ENCODE measurements at regions not wholly inside any gene's neighbourhood (a gene's known extent, or its start where the extent isn't known, plus 50 kb on each side); places are given as distances from the start of the nearest gene placed in this dataset.

- intact Hi-C loops (cut with DNase I; ENCODE audit: low total_unique reads) = no loop called here
- TF ChIP-seq POLR2A (IDR thresholded peaks at IDR 0.05) (no peak), CTCF (IDR thresholded peaks at IDR 0.05) (no peak)
Observed at GRCh38 chr13:105445796-105446195, 1089.7 kb downstream of the EFNB2 start.

DNA sequence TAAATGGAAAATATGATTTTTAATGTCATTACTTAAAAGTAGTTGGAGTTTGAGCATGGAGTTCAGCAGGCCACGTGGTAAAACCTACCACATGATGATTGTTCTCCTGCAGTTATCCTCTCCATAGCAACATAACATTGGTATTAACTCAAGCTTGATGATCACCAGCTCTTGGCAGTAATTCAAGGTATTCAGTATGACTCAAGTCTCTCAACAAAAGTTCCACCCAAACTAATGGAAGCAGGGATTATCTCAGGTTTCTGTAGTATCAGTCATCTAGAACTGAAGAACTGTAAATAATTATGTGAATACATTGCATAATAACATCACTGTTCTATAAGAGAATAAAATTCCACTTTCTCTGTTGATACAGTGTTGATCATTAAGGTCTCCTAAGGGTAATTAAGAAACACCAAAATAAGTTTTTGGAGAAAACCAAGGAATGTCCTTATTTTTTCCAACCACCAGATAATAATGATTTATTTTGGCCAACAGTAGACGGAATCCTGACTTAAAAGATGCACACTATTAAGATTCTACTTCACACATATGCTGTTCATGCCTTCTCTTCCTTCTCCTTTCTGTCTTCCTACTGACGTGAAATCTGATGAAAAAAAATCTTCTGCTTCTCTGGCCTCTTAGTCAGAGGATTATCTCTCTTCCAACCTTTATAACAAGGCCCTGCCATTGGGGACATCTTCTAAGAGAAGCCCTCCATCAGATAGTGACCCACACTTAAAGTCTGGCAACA is 1092.3 kb downstream of the EFNB2 start:
- H3K27ac ChIP-seq = no peak overlapping the region
- TF ChIP-seq POLR2A (IDR thresholded peaks at IDR 0.05) = no peak
- TF ChIP-seq CTCF (IDR thresholded peaks at IDR 0.05) = no peak
- intact Hi-C loops (cut with DNase I; ENCODE audit: low total_unique reads) = no loop called here
- WGBS, 2 donors = 60 to 65% methylated on average over 3 of the region's 3 CpGs
- no peaks in the 10 kb centered on the region for H3K36me3 ChIP-seq (ENCODE audit: low read depth, missing control alignments)
- H3K9me3 ChIP-seq = no peaks in the 10 kb centered on the region
- H3K27me3 ChIP-seq = no peaks in the 10 kb centered on the region
- no peak overlapping the region for H3K4me3 ChIP-seq
- H3K4me1 ChIP-seq = no peaks in the 10 kb centered on the region
- no peak for DNase-seq

More at GRCh38 chr13:105445796-105446195, 1089.7 kb downstream of the EFNB2 start:
- no peak overlapping the region for H3K27ac ChIP-seq
- DNase-seq = no peak
- no peaks in the 10 kb centered on the region for H3K9me3 ChIP-seq
- no peaks in the 10 kb centered on the region for H3K4me1 ChIP-seq
- no peaks in the 10 kb centered on the region for H3K27me3 ChIP-seq
- H3K4me3 ChIP-seq = no peak overlapping the region
- no peaks in the 10 kb centered on the region for H3K36me3 ChIP-seq (ENCODE audit: low read depth, missing control alignments)
- WGBS, 2 donors = 53 to 66% methylated on average over 4 of the region's 4 CpGs

GRCh38 chr13:105442040-105442439 is 1093.4 kb downstream of the EFNB2 start:
- H3K27ac ChIP-seq = no peak overlapping the region

DNA sequence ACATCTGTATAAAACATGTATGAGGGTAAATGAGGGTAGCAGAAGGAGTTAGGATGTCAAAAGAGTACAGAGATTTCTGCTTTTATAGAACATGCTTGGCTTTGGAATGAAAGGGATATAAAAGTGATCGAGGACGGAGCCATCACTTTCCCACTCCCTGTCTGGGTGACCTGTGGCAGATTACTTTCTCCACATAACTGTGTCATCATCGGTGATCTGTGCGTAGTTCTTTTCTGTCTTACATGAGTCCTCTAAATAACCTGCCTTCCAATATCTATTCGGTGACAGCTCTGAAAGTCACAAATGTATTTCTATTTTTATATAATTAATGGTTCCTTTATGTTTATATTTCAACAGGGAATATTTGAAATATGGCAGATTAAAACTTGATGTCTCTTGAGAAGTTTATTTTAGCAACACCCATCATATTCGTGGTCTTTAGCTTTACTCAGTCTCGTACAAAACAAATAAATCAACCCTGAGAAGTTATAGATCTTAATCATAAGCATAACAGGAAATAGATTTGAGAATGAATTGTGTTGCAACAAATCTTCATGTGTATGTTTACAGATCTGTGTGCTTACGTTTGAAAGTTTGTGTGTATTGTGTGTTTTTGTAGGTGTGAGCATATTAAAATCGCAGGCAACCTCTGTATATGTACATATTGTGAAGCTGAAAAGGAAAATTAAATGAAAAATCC is 1094.3 kb downstream of the EFNB2 start:
- intact Hi-C loops (cut with DNase I; ENCODE audit: low total_unique reads) = no loop called here
- TF ChIP-seq POLR2A (IDR thresholded peaks at IDR 0.05) = no peak
- no peak for TF ChIP-seq CTCF (IDR thresholded peaks at IDR 0.05)
- H3K27ac ChIP-seq = no peak overlapping the region

More at GRCh38 chr13:105442040-105442439, 1093.4 kb downstream of the EFNB2 start:
- no peak for DNase-seq
- intact Hi-C loops (cut with DNase I; ENCODE audit: low total_unique reads) = no loop called here
- Histone ChIP-seq H3K36me3 (ENCODE audit: low read depth, missing control alignments) (no peaks in the 10 kb centered on the region), H3K27me3 (no peaks in the 10 kb centered on the region), H3K9me3 (no peaks in the 10 kb centered on the region), H3K4me3 (no peak overlapping the region), H3K4me1 (no peaks in the 10 kb centered on the region)
- 80 to 88% methylated on average over 3 of the region's 3 CpGs for WGBS, 2 donors
- TF ChIP-seq CTCF (IDR thresholded peaks at IDR 0.05) = no peak
- no peak for TF ChIP-seq POLR2A (IDR thresholded peaks at IDR 0.05)

More for the DNA sequence above, 1094.3 kb downstream of the EFNB2 start:
- WGBS, 2 donors = 83 to 88% methylated on average over 9 of the region's 9 CpGs
- H3K27me3 ChIP-seq = no peaks in the 10 kb centered on the region
- H3K9me3 ChIP-seq = no peaks in the 10 kb centered on the region
- no peak for DNase-seq
- H3K4me1 ChIP-seq = no peaks in the 10 kb centered on the region
- no peaks in the 10 kb centered on the region for H3K36me3 ChIP-seq (ENCODE audit: low read depth, missing control alignments)
- no peak overlapping the region for H3K4me3 ChIP-seq
